NOMO-1 treated with dmso at 0.1 percent for 144 hours (cell line): ENCODE measurements at regions not wholly inside any gene's neighbourhood (a gene's known extent, or its start where the extent isn't known, plus 50 kb on each side); places are given as distances from the start of the nearest gene placed in this dataset.
"Not testable (repeated sequence)": the region's sequence is repeated elsewhere in the genome, so short reads cannot be mapped to it uniquely, and the experiment has no call there.

Experiments used
- DNase-seq: peaks from one replicate; lab custom pipeline; 2025; ENCODE audit not compliant: unreplicated experiment; lab: John Stamatoyannopoulos, UW

DNA sequence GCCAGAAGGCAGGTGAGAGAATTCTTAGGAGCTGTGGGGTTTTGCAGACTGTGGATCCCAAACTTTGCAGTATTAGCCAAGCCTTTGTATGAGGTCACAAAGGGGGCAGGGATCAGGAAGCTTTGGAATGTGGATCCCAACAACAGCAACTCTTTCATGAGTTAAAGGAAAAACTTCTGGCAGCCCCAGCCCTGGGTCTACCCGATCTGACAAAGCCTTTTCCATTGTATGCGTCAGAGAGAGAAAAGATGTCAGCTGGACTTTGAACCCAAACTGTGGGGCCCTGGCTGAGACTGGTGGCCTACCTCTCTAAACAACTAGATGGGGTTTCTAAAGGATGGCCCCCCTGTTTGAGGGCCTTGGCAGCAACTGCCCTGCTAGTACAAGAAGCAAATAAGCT, 101.8 kb upstream of the OSBPL11 start:
- DNase-seq: not testable (repeated sequence)

- DNase-seq: peak; percentile 4
Observed at GRCh38 chr3:125697979-125698640, 102.8 kb upstream of the OSBPL11 start.

GRCh38 chr3:125715651-125716050, 120.4 kb upstream of the OSBPL11 start:
- DNase-seq: no peak

DNA sequence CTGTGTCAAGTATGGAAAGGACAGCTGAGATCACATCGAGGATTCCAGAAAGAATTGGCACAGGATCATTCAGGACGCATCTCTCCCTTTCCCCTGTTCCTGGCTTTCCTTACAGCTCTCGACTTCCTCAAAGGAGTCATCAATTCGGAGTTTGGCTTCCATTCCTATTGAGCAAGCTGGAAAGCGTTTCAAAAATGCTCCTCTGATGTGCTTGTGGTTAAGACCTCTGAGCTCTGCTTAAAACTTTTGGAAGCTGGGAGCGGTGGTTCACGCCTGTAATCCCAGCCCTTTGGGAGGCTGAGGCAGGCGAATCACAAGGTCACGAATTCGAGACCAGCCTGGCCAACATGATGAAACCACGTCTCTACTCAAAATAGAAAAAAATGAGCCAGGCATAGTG, 136.9 kb upstream of the OSBPL11 start:
- not testable (repeated sequence) for DNase-seq

GRCh38 chr3:125741991-125742718, 146.9 kb upstream of the OSBPL11 start:
- DNase-seq: not testable (repeated sequence)

- DNase-seq: not testable (repeated sequence)
Observed at GRCh38 chr3:125742845-125743244, 147.5 kb upstream of the OSBPL11 start.

DNA sequence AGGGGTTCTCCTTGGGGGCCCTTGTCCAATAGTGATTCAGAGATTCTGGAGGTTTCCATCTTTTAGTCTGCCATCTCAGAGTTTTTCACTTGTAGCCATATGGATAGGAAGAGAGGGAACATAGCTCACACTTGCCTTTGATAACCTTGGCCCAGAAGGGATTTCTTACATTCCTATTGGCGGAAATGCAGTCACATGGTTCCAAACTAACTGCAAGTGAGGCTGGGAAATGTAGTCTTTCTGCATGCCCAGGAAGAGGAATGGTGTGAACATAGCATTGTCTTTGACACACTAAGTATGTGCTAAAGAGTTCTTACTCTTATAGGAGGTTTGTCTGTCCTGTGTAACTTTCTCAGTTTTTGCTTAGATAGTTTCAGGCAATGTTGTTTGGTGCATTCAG, 161.8 kb upstream of the OSBPL11 start:
- DNase-seq: not testable (repeated sequence)

GRCh38 chr3:125758641-125759130, 163.4 kb upstream of the OSBPL11 start:
- DNase-seq: not testable (repeated sequence)

GRCh38 chr3:125762601-125763000, 167.3 kb upstream of the OSBPL11 start:
- not testable (repeated sequence) for DNase-seq

- not testable (repeated sequence) for DNase-seq
Observed at GRCh38 chr3:125766285-125766826, 171.1 kb upstream of the OSBPL11 start.

DNA sequence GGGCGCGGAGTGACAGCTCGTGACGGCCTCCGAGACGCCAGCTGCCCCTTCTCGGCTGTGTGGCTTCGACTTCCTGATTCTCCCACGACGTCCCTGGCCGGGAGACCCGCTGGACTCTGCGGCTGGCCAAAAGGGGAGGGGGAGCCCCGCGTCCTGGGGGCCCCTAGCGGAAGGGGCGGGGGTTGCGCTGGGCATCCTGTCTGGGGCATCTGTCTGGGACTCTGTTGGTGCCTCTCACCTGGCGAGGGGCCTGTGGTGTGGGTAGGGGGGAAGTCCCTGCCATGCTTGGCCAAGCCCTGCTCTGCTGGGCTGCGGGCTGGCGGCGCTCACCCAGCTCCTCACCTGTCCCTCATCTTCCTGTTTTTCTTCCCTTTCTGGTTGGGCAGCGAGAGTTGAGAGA, 171.6 kb upstream of the OSBPL11 start:
- DNase-seq: not testable (repeated sequence)

- DNase-seq: no peak
Observed at GRCh38 chr3:125767641-125768040, 172.3 kb upstream of the OSBPL11 start.

- DNase-seq: not testable (repeated sequence)
Observed at GRCh38 chr3:125768821-125769220, 173.5 kb upstream of the OSBPL11 start.

GRCh38 chr3:125771506-125771905, 176.2 kb upstream of the OSBPL11 start:
- not testable (repeated sequence) for DNase-seq

DNA sequence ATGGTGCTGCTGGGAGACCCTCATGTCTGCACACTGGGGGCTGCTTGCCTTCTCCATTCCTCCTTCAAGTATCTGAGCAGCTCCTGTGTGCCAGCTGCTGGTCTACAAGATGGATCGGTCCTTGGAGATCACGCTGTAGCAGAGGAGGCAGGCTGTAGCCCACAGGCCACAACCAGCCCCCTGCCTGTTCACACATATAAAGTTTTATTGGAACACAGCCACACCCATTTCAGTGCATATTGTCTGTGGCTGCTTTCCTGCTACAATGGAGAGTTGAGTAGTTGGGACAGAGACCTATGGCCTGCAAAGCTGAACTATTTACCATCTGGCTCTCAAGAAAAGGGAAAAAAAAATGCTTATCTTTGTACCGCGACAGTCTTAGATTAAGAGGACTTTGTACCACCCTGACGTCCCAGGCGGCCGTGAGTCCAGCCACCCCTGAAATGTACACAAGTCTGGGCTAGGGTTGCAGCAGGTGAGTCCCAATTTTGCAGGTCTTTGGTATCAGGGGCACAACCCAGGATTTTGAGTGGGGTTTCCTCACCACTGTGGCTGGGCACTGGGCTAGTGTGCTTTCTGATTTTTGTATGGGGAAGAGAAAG, 179.2 kb upstream of the OSBPL11 start:
- DNase-seq: not testable (repeated sequence)

GRCh38 chr3:125775106-125775505, 179.8 kb upstream of the OSBPL11 start:
- not testable (repeated sequence) for DNase-seq

DNA sequence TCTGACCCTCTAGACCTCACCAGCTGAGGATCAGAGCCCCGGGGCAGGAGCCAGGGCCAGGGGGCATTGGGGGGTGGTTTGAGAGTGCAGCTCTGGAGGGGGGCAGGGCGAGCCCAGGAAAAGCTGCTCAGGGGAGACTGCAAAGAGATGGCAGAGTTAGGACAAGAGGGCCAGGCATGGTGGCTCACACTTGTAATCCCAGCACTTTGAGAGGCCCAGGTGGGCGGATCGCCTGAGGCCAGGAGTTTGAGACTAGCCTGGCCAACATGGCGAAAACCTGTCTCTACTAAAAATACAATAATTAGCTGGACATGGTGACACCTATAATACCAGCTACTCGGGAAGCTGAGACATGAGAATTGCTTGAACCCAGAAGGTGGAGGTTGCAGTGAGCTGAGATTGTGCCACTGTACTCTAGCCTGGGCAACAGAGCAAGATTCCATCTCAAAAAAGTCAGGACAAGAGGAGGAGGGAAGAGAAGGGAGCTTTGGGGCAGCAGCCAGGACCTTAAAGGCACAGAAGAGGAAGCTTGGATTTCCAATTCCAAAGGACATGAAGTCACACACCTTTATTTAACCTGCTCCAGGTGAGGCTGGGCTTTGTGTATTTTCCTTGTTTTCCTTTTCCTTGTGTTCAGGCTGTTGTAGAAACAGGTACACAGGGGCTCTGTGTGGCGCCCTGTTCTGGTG, 180.5 kb upstream of the OSBPL11 start:
- DNase-seq: not testable (repeated sequence)

DNA sequence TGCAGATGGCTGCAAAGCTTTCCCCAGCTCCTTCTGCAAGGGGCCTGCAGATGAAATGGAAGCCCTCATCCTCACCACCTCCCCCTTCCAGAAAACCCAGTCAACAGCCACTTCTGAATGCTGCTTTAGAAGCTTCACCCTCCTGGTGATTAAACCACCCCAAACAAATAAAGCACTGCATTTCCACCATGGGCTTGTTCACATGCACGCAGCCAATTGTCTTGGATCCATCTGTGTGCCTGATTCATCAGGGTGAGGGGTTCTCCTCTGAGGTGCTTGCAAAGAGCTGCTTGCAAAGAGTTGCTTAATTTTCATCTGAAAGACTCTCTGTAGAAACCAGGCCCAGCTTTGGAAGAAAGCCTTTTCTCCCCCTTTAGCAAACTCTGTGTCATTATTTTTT, 184.0 kb upstream of the OSBPL11 start:
- not testable (repeated sequence) for DNase-seq

DNA sequence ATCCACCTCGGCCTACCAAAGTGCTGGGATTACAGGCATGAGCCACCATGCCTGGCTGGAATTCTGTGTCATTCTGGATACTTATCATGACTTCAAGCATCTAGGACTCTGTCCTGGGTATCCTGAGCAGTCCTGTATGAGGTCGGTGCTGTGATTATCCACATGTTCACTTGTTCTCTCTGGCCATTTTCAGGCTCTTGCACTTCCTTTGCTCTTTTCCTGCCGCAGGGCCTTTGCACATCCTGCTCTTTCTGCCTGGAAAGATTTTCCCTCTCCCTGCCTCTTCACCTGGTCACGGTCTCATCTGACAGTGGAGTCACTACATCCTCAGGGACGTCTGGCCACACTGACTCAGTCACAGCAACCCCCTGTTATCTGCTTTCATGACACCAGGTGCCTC, 184.6 kb upstream of the OSBPL11 start:
- DNase-seq: not testable (repeated sequence)

DNA sequence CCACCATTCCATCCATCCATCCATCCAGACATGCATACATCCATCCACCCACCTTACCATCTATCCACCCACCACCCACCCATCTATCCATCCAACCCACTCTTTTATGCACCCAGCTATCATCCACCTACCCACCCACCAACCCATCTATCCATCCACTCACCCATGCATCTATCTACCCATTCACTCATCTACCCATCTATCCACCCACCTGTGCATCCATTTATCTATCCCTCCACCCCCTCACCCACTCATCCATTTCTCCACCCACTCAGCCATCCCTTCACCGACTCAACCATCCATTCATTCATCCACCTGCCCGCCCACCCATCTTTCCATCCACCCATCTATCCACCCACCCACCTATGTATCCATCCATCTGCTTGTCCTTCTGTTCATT, 186.4 kb upstream of the OSBPL11 start:
- not testable (repeated sequence) for DNase-seq

GRCh38 chr3:125790312-125790711, 178.7 kb upstream of the ROPN1B start:
- not testable (repeated sequence) for DNase-seq
